Left lung (tissue), 4 donors: ENCODE measurements at regions not wholly inside any gene's neighbourhood (a gene's known extent, or its start where the extent isn't known, plus 50 kb on each side); places are given as distances from the start of the nearest gene placed in this dataset.
A peak's percentile ranks its signal among the peaks of the same experiment; 100 is the strongest.

Source experiments
- ATAC-seq: fragments of 200-7000 bp; cut with Tn5 transposase; one replicate; pipeline ENCODE4 v1.9.1; 2020; ENCODE audit warnings: moderate library complexity
- DNase-seq, 4 donors: peaks; one replicate each; pipeline ENCODE4 v3.0.0-alpha.2; 2013 to 2020
- H3K27ac ChIP-seq, 2 donors: fragments of 200-600 bp; sonication (generic) in 1 of 2; one replicate each; pipeline versions ENCODE4 v1.5.0 to v1.8.0; 2020 to 2021
- H3K27me3 ChIP-seq, 2 donors: fragments of 200-600 bp; sonication (generic) in 1 of 2; one replicate each; pipeline versions ENCODE4 v1.5.0 to v1.8.0; 2020 to 2021
- H3K36me3 ChIP-seq, 2 donors: fragments of 200-600 bp; sonication (generic) in 1 of 2; one replicate each; pipeline versions ENCODE4 v1.5.0 to v1.8.0; 2020 to 2021
- H3K4me1 ChIP-seq, 2 donors: fragments of 200-600 bp; one replicate each; pipeline ENCODE4 v1.8.0; 2021
- H3K4me3 ChIP-seq, 2 donors: fragments of 200-600 bp; sonication (generic) in 1 of 2; one replicate each; pipeline versions ENCODE4 v1.5.0 to v1.8.0; 2020 to 2021; ENCODE audit warnings: mild to moderate bottlenecking in 1 of 2
- H3K9me3 ChIP-seq, 2 donors: fragments of 200-600 bp; sonication (generic) in 1 of 2; one replicate each; pipeline versions ENCODE4 v1.5.0 to v1.8.0; 2020 to 2021
- intact Hi-C, 2 donors: fragments of 100-400 bp; cut with DNase I; formaldehyde crosslinking; loops; one replicate each; pipeline versions ENCODE4 v1.11.2 to v1.14.2; 2022
- TF ChIP-seq, protein P1 (sequence below), 2 donors: fragments of 200-600 bp; sonication (generic) in 1 of 2; IDR thresholded peaks; one replicate each; pipeline versions ENCODE4 v1.5.0 to v1.8.0; 2021; ENCODE audit warnings: antibody characterized with exemption in 2 of 2
- donor health status: DM: no; HTN: yes; CAD: no.
- donor health status: DM: no; HTN: no; CAD: no.

DNA sequence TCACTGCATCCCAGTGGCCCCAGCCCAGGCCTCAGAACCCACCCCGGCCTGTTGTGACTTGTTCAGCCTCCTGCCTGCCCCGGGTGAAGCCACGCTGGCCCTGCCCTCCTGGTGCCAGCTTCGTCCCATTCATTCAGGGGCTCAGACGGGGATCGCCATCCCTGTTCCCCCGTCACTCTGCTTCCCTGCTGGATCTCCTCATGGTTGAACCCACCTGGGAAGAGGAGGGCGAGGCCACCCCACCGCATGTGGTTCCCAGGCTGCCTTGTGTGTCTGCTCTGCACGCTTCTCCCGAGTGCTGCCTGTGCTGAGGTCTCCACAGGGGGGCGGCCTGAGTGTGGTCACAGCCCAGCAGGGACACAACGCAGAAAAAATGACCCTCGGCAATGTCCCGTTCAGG lies 108.2 kb upstream of the ACTRT2 start:
- Histone ChIP-seq H3K9me3 (no peaks in the 10 kb centered on the region), H3K27ac (no peak overlapping the region), H3K36me3 (no peaks in the 10 kb centered on the region), H3K27me3 (peaks cover 0 to 6% of the 10 kb centered on the region in 2 donors), H3K4me1 (no peaks in the 10 kb centered on the region), H3K4me3 (no peak overlapping the region)
- no peak for ATAC-seq
- no peak for DNase-seq
- TF ChIP-seq, protein P1, sequence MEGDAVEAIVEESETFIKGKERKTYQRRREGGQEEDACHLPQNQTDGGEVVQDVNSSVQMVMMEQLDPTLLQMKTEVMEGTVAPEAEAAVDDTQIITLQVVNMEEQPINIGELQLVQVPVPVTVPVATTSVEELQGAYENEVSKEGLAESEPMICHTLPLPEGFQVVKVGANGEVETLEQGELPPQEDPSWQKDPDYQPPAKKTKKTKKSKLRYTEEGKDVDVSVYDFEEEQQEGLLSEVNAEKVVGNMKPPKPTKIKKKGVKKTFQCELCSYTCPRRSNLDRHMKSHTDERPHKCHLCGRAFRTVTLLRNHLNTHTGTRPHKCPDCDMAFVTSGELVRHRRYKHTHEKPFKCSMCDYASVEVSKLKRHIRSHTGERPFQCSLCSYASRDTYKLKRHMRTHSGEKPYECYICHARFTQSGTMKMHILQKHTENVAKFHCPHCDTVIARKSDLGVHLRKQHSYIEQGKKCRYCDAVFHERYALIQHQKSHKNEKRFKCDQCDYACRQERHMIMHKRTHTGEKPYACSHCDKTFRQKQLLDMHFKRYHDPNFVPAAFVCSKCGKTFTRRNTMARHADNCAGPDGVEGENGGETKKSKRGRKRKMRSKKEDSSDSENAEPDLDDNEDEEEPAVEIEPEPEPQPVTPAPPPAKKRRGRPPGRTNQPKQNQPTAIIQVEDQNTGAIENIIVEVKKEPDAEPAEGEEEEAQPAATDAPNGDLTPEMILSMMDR (IDR thresholded peaks at IDR 0.05): no peak
- intact Hi-C loops: no loop called here

- TF ChIP-seq, protein P1 (IDR thresholded peaks at IDR 0.05): no peak
- no peaks in the 10 kb centered on the region for H3K36me3 ChIP-seq
- no peak overlapping the region for H3K27ac ChIP-seq
- H3K27me3 ChIP-seq: peaks cover 0 to 6% of the 10 kb centered on the region in 2 donors
- H3K4me3 ChIP-seq: no peak overlapping the region
- ATAC-seq: no peak
- intact Hi-C loops: no loop called here
- peak in 1 of 4 donors; percentile 19 for DNase-seq
- no peaks in the 10 kb centered on the region for H3K9me3 ChIP-seq
- no peaks in the 10 kb centered on the region for H3K4me1 ChIP-seq
These were observed 106.6 kb upstream of the ACTRT2 start for GRCh38 chr1:2914702-2915101.

DNA sequence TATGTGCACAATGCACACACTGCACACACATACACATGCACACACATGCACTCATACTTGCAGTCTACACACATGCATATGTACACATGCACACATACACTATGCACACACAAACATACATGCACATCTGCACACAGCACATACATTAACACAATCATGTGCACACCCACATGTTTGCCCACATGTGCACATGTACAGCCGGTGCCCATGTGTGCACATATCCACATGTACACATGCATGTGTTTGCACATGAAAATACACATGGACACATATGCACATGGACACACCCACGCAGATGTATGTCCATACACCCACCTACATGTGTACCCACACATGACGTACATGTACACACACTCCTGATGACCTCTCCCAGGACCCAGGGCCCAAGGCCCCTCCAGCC lies 105.1 kb upstream of the ACTRT2 start:
- Histone ChIP-seq H3K36me3 (no peaks in the 10 kb centered on the region), H3K4me3 (no peak overlapping the region), H3K27ac (no peak overlapping the region), H3K27me3 (peaks cover 0 to 18% of the 10 kb centered on the region in 2 donors), H3K4me1 (no peaks in the 10 kb centered on the region), H3K9me3 (no peaks in the 10 kb centered on the region)
- TF ChIP-seq, protein P1 (IDR thresholded peaks at IDR 0.05): no peak
- intact Hi-C loops: no loop called here
- ATAC-seq (no peak), DNase-seq (no peak)

GRCh38 chr1:2916706-2917105 lies 104.6 kb upstream of the ACTRT2 start:
- no peaks in the 10 kb centered on the region for H3K4me1 ChIP-seq
- TF ChIP-seq, protein P1 (IDR thresholded peaks at IDR 0.05): no peak
- ATAC-seq (no peak), DNase-seq (no peak)
- H3K27me3 ChIP-seq: peaks cover 0 to 18% of the 10 kb centered on the region in 2 donors
- intact Hi-C loops: no loop called here
- no peaks in the 10 kb centered on the region for H3K9me3 ChIP-seq
- no peak overlapping the region for H3K27ac ChIP-seq
- no peak overlapping the region for H3K4me3 ChIP-seq
- H3K36me3 ChIP-seq: no peaks in the 10 kb centered on the region

DNA sequence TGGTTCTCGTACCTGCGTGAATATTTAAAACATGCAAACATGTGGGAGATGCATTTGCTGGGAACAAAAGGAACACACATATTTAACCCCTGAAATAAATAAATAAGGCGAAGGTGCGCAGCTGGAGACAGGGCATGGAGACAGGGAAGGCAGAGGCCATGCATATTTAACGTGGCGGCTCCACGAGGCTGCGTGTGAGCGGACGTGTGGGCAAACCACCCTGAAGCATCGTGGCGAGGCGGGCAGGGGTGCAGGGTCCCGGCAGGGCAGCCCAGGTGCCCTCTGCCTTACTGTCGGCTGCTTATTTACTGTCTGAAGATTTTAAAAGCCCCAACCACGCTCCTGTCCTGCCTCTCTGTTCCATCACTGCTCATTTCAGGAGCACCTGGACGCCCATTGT lies 104.0 kb upstream of the ACTRT2 start:
- no peak overlapping the region for H3K4me3 ChIP-seq
- TF ChIP-seq, protein P1 (IDR thresholded peaks at IDR 0.05): no peak

More for the DNA sequence above, 104.0 kb upstream of the ACTRT2 start:
- Histone ChIP-seq H3K36me3 (no peaks in the 10 kb centered on the region), H3K4me1 (no peaks in the 10 kb centered on the region), H3K27me3 (peaks cover 0 to 24% of the 10 kb centered on the region in 2 donors), H3K9me3 (no peaks in the 10 kb centered on the region), H3K27ac (no peak overlapping the region)
- intact Hi-C loops: no loop called here
- ATAC-seq (no peak), DNase-seq (no peak)
